ENCODE measurements at regions not wholly inside any gene's neighbourhood (a gene's known extent, or its start where the extent isn't known, plus 50 kb on each side); places are given as distances from the start of the nearest gene placed in this dataset.

DNA sequence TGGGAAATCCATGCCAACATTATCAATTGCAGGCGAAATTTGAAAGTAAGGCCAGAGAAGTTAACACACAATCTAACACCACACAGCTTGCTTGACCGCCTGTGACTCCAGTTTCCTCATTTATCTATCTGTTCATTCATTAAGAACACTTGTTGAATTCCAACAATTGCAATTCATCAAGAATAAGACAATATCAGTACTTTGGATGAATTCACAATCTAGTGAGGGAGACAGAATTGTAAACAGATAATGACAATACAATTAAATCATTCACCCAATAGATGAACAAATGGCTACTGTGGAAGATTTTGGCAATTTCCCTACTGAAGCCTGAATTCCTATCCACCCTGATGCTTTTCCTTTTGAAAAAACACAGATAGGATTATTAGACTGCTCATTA lies 181.6 kb downstream of the TRIM36 start:
- Mint-ChIP-seq H3K9me3 (peaks cover 27% of the 10 kb centered on the region), H3K27me3 (ENCODE audit: insufficient read depth) (peaks cover 1% of the 10 kb centered on the region; the same call in 1 of the 2 replicates), H3K4me3 (no peak overlapping the region), H3K27ac (no peak overlapping the region), H3K36me3 (ENCODE audit: low read depth) (no peaks in the 10 kb centered on the region), H3K4me1 (ENCODE audit: low read depth) (no peaks in the 10 kb centered on the region)
- DNase-seq: no peak
- TF ChIP-seq, protein P1, sequence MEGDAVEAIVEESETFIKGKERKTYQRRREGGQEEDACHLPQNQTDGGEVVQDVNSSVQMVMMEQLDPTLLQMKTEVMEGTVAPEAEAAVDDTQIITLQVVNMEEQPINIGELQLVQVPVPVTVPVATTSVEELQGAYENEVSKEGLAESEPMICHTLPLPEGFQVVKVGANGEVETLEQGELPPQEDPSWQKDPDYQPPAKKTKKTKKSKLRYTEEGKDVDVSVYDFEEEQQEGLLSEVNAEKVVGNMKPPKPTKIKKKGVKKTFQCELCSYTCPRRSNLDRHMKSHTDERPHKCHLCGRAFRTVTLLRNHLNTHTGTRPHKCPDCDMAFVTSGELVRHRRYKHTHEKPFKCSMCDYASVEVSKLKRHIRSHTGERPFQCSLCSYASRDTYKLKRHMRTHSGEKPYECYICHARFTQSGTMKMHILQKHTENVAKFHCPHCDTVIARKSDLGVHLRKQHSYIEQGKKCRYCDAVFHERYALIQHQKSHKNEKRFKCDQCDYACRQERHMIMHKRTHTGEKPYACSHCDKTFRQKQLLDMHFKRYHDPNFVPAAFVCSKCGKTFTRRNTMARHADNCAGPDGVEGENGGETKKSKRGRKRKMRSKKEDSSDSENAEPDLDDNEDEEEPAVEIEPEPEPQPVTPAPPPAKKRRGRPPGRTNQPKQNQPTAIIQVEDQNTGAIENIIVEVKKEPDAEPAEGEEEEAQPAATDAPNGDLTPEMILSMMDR (IDR thresholded peaks at IDR 0.05): no peak

DNA sequence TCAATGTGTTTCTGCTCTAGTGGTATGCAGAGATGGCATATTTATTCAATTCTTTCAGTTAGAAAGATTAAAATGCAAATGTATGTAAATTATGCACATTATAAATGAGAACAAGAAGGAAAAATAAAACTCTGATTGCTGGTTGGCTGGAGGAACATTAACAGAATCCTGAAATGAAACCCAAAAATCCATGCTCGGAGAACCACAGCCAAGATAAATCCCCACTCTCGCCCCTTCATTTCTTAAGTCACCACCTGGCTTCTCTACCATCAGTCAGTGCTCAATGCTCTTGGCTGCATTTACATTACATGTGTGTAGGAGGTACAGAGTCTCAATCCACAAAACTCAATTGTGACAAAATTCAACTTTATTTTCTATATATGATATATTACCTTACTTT lies 184.9 kb downstream of the TRIM36 start:
- Mint-ChIP-seq H3K27me3 (ENCODE audit: insufficient read depth) (peaks cover 1% of the 10 kb centered on the region), H3K4me3 (no peak overlapping the region), H3K27ac (no peak overlapping the region), H3K36me3 (ENCODE audit: low read depth) (no peaks in the 10 kb centered on the region), H3K4me1 (ENCODE audit: low read depth) (no peaks in the 10 kb centered on the region), H3K9me3 (peaks cover 11% of the 10 kb centered on the region)
- no peak for DNase-seq
- TF ChIP-seq, protein P1 (IDR thresholded peaks at IDR 0.05): no peak

DNA sequence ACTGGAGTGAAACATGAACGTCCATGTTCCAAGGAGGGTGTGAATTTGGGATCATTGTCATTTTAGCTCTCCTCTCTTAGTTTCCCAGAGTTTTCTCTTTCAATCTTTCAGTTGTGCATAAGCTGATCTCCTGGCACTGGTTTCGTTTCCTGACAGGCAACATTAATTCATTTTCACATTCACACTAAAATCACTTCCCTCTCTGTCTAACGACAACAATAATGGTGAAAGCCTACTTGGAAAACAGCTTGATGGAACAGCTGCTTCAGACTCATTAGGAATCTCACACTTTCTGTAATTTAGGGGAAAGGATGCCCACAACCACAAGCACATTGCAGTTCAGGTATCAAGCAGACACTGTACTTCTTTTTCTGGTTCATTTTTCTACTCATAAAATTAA lies 188.6 kb downstream of the TRIM36 start:
- Mint-ChIP-seq H3K4me3 (no peak overlapping the region), H3K27me3 (ENCODE audit: insufficient read depth) (peaks cover 1% of the 10 kb centered on the region), H3K9me3 (peaks cover 11% of the 10 kb centered on the region), H3K27ac (no peak overlapping the region), H3K4me1 (ENCODE audit: low read depth) (no peaks in the 10 kb centered on the region), H3K36me3 (ENCODE audit: low read depth) (no peaks in the 10 kb centered on the region)
- DNase-seq: no peak
- TF ChIP-seq, protein P1 (IDR thresholded peaks at IDR 0.05): no peak

DNA sequence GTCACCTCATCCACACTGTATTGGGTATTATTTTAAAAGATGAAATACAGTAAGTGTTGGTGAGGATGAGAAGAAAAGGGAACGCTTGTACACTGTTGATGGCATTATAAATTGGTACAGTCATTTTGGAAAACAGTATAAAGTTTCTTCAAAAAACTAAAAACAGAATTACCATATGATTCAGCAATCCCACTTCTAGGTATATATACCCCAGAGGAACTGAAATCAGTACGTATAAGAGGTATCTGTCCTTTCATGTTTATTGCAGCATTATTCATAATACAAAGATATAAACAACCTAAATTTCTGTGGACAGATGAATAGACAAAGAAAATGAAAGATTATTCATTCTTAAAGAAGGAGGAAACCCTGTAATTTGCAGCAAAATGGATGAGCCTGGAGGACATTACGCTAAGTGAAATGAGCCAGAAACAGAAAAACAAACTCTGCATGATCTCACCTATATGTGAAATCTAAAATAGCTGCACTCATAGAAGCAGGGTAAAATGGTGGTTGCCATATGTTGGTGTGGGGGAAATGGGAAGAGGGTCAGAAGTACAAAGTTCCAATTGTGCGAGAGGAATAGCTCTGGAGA lies 191.6 kb downstream of the TRIM36 start:
- H3K36me3 Mint-ChIP-seq (ENCODE audit: low read depth): no peaks in the 10 kb centered on the region
- no peak overlapping the region for H3K4me3 Mint-ChIP-seq
- peaks cover 16% of the 10 kb centered on the region for H3K9me3 Mint-ChIP-seq
- H3K4me1 Mint-ChIP-seq (ENCODE audit: low read depth): no peaks in the 10 kb centered on the region
- H3K27me3 Mint-ChIP-seq (ENCODE audit: insufficient read depth): no peaks in the 10 kb centered on the region; the same call in 1 of the 2 replicates
- TF ChIP-seq, protein P1 (IDR thresholded peaks at IDR 0.05): no peak
- DNase-seq: no peak
- H3K27ac Mint-ChIP-seq: no peak overlapping the region

DNA sequence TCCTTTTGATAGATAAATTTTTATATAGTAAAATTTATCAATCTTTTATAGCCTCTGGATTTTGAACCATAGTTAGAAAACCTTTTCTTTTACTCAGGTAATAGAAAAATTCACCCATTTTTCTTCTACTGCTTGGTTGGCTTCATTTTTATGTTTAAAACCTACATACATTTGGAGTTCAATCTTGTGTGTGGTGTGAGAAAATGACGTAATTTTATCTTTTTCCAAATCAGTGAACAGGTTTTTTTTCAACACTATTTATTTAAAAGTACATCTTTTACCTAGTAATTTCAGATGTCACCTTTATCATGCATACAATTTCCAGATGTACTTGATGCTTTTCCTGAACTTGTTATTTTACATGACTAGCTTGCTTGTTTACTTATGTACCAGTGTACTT lies 200.2 kb downstream of the TRIM36 start:
- no peaks in the 10 kb centered on the region for H3K27me3 Mint-ChIP-seq (ENCODE audit: insufficient read depth)
- H3K36me3 Mint-ChIP-seq (ENCODE audit: low read depth): no peaks in the 10 kb centered on the region
- DNase-seq: no peak
- no peak overlapping the region for H3K4me3 Mint-ChIP-seq
- peaks cover 49% of the 10 kb centered on the region for H3K9me3 Mint-ChIP-seq
- H3K4me1 Mint-ChIP-seq (ENCODE audit: low read depth): no peaks in the 10 kb centered on the region
- no peak overlapping the region for H3K27ac Mint-ChIP-seq
- TF ChIP-seq, protein P1 (IDR thresholded peaks at IDR 0.05): no peak

DNA sequence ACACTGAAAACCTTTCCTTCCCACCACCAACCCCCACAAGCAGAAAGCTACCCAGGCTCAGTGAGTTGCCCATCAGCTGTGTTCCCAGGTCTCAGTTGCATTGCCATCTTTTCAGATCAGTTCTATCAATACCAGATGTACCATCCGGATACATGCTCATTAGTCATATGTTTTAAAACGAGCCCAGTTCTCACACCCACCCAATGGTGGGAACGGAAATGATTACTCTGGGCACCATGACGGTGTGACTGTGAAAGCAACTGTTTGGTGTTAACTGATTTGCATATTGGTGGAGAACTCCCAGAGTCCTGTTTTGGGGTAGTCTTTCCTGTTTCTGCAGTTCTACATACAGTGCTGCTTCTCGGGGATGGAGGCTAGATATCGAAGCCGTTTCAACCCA lies 212.3 kb downstream of the TRIM36 start:
- H3K27ac Mint-ChIP-seq: no peak overlapping the region
- no peak overlapping the region for H3K4me3 Mint-ChIP-seq
- TF ChIP-seq, protein P1 (IDR thresholded peaks at IDR 0.05): no peak
- peaks cover 32% of the 10 kb centered on the region for H3K9me3 Mint-ChIP-seq
- no peaks in the 10 kb centered on the region for H3K27me3 Mint-ChIP-seq (ENCODE audit: insufficient read depth)
- H3K4me1 Mint-ChIP-seq (ENCODE audit: low read depth): no peaks in the 10 kb centered on the region
- H3K36me3 Mint-ChIP-seq (ENCODE audit: low read depth): peaks cover 6% of the 10 kb centered on the region; the same call in 1 of the 2 replicates
- DNase-seq: no peak
